Suprapubic skin (tissue), 4 donors: ENCODE measurements at regions not wholly inside any gene's neighbourhood (a gene's known extent, or its start where the extent isn't known, plus 50 kb on each side); places are given as distances from the start of the nearest gene placed in this dataset.

Source experiments
- DNase-seq, 2 donors: peaks; one replicate each; pipeline ENCODE4 v3.0.0-alpha.2; 2019; ENCODE audit warnings: low spot score in 2 of 2
- H3K27ac ChIP-seq: fragments of 200-600 bp; sonication (generic); one replicate; pipeline ENCODE4 v1.5.1; 2019
- H3K27me3 ChIP-seq: fragments of 200-600 bp; sonication (generic); one replicate; pipeline ENCODE4 v1.5.1; 2019
- H3K36me3 ChIP-seq: fragments of 200-600 bp; sonication (generic); one replicate; pipeline ENCODE4 v1.5.1; 2019
- H3K4me1 ChIP-seq: fragments of 200-600 bp; sonication (generic); one replicate; pipeline ENCODE4 v1.5.1; 2019
- H3K4me3 ChIP-seq: fragments of 200-600 bp; sonication (generic); one replicate; pipeline ENCODE4 v1.5.1; 2019; ENCODE audit warnings: mild to moderate bottlenecking
- H3K9me3 ChIP-seq: fragments of 200-600 bp; sonication (generic); one replicate; pipeline ENCODE4 v1.5.1; 2019
- EP300 ChIP-seq: sonication (generic); formaldehyde crosslinking; IDR thresholded peaks from one replicate; pipeline ENCODE4 v1.6.1; 2017; ENCODE audit warnings: antibody characterized with exemption
- POLR2A ChIP-seq, 2 donors: fragments of 450-650 bp; IDR thresholded peaks; one replicate each; pipeline ENCODE4 v1.6.1; 2017; ENCODE audit warnings: antibody characterized with exemption in 2 of 2, mild to moderate bottlenecking in 2 of 2, moderate library complexity in 2 of 2
- POLR2AphosphoS5 ChIP-seq, 3 donors: sonication (generic); formaldehyde crosslinking; IDR thresholded peaks; one replicate each; pipeline ENCODE4 v1.6.1; 2017; ENCODE audit warnings: antibody characterized with exemption in 3 of 3
- WGBS: methylation state at CpG from one replicate; pipeline ENCODE4 v1.1.5; 2018; 5-methylcytosine and 5-hydroxymethylcytosine counted together
- TF ChIP-seq, protein P1 (sequence below), 2 donors: fragments of 200-600 bp in 1 of 2; fragments of 450-650 bp in 1 of 2; sonication (generic) in 1 of 2; IDR thresholded peaks; one replicate each; pipeline ENCODE4 v1.5.1; 2016 to 2019; ENCODE audit warnings: antibody characterized with exemption in 2 of 2, mild to moderate bottlenecking in 1 of 2, moderate library complexity in 1 of 2

DNA sequence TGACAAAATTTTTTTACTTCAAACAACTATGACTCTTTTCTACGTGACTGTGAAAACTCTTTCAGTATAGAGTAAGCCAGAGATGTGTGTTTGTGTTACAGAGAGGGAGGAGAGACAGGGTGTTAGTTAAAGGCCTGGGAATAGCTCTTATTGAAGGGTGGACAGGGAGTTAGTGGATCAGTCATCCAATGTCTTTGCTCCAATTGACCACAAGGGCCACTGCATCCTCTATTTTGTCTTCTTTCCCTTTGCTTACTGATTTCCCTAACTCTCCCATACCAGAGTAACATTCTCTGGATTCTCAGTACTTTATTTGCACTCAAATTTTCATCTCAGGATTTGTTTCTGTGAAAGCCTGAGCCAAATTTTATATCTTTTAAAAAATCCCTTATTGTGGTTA is 920.3 kb downstream of the CDH18 start:
- no peaks in the 10 kb centered on the region for H3K36me3 ChIP-seq
- H3K27ac ChIP-seq, result no peak overlapping the region
- TF ChIP-seq EP300, result no peak
- TF ChIP-seq POLR2AphosphoS5 (IDR thresholded peaks at IDR 0.05), result no peak
- TF ChIP-seq, protein P1, sequence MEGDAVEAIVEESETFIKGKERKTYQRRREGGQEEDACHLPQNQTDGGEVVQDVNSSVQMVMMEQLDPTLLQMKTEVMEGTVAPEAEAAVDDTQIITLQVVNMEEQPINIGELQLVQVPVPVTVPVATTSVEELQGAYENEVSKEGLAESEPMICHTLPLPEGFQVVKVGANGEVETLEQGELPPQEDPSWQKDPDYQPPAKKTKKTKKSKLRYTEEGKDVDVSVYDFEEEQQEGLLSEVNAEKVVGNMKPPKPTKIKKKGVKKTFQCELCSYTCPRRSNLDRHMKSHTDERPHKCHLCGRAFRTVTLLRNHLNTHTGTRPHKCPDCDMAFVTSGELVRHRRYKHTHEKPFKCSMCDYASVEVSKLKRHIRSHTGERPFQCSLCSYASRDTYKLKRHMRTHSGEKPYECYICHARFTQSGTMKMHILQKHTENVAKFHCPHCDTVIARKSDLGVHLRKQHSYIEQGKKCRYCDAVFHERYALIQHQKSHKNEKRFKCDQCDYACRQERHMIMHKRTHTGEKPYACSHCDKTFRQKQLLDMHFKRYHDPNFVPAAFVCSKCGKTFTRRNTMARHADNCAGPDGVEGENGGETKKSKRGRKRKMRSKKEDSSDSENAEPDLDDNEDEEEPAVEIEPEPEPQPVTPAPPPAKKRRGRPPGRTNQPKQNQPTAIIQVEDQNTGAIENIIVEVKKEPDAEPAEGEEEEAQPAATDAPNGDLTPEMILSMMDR (IDR thresholded peaks at IDR 0.05), result no peak
- TF ChIP-seq POLR2A (IDR thresholded peaks at IDR 0.05), result no peak
- H3K4me1 ChIP-seq, result no peaks in the 10 kb centered on the region
- WGBS, result 82% methylated on average over 1 of the region's 1 CpG
- H3K27me3 ChIP-seq, result no peaks in the 10 kb centered on the region
- no peaks in the 10 kb centered on the region for H3K9me3 ChIP-seq
- no peak overlapping the region for H3K4me3 ChIP-seq
- DNase-seq, result no peak

DNA sequence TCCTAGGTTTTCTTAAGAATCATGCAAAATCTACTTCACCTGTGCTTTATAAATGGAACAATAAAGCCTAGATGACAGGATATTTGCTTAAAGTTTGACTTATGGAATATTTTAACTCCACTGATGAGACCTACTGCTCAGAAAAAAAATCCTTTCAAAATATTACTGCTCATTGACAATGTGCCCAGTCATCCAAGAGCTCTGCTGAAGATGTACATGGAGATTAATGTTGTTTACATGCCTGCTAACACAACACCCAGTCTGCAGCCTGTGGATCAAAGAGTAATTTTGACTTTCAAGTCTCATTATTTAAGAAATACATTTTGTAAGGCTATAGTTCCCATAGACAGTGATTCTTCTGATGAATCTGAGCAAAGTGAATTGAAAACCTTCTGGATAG is 889.6 kb downstream of the CDH18 start:
- Histone ChIP-seq H3K27ac (no peak overlapping the region), H3K36me3 (no peaks in the 10 kb centered on the region), H3K9me3 (no peaks in the 10 kb centered on the region), H3K27me3 (no peaks in the 10 kb centered on the region), H3K4me1 (no peaks in the 10 kb centered on the region), H3K4me3 (no peak overlapping the region)
- TF ChIP-seq POLR2AphosphoS5 (IDR thresholded peaks at IDR 0.05), result no peak
- TF ChIP-seq EP300, result no peak
- no peak for TF ChIP-seq POLR2A (IDR thresholded peaks at IDR 0.05)
- TF ChIP-seq, protein P1 (IDR thresholded peaks at IDR 0.05), result no peak
- no peak for DNase-seq

DNA sequence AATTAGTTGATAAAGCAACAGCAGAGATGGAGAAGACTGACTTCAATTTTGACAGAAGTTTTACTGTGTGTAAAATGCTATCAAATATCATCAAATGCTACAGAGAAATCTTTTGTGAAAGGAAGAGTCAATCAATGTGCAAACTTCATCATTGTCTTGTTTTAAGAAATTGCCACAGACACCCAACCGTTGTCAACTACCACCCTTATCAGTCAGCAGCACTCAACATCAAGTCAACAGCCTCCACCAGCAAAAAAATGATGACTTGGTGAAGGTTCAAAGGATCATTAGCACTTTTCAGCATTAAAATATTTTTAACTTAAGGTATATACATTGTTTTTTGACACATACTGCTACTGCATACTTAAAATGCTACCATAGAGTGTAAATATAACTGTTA is 888.8 kb downstream of the CDH18 start:
- Histone ChIP-seq H3K4me3 (no peak overlapping the region), H3K27ac (no peak overlapping the region), H3K9me3 (no peaks in the 10 kb centered on the region), H3K27me3 (no peaks in the 10 kb centered on the region), H3K4me1 (no peaks in the 10 kb centered on the region), H3K36me3 (no peaks in the 10 kb centered on the region)
- 83% methylated on average over 1 of the region's 1 CpG for WGBS
- TF ChIP-seq POLR2A (IDR thresholded peaks at IDR 0.05) (no peak), POLR2AphosphoS5 (IDR thresholded peaks at IDR 0.05) (no peak)
- TF ChIP-seq, protein P1 (IDR thresholded peaks at IDR 0.05), result no peak
- DNase-seq, result no peak

DNA sequence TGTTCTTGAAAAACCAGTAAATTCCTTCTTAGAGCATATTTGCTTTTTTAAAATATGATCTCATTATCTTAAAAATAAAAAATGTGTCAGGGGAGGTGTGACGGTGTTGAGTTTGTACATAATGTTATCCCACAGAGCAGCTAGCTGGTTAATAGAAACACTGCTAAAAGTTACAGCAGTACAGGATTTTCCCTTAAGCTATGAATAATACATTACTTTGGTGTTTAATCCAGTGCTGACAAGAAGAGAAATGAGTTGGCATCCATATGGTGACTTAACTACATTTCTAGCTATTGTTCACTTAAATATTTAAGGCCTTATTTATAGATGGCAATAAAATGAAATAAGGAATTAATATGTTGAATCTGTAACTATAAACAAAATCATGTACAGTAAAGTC is 883.1 kb downstream of the CDH18 start:
- no peak overlapping the region for H3K4me3 ChIP-seq
- WGBS, result 32% methylated on average over 1 of the region's 1 CpG
- no peak for DNase-seq
- no peaks in the 10 kb centered on the region for H3K36me3 ChIP-seq
- H3K9me3 ChIP-seq, result no peaks in the 10 kb centered on the region
- H3K27ac ChIP-seq, result no peak overlapping the region
- H3K4me1 ChIP-seq, result no peaks in the 10 kb centered on the region
- TF ChIP-seq POLR2A (IDR thresholded peaks at IDR 0.05), result no peak
- TF ChIP-seq, protein P1 (IDR thresholded peaks at IDR 0.05), result no peak
- TF ChIP-seq POLR2AphosphoS5 (IDR thresholded peaks at IDR 0.05), result no peak
- TF ChIP-seq EP300, result no peak
- no peaks in the 10 kb centered on the region for H3K27me3 ChIP-seq

DNA sequence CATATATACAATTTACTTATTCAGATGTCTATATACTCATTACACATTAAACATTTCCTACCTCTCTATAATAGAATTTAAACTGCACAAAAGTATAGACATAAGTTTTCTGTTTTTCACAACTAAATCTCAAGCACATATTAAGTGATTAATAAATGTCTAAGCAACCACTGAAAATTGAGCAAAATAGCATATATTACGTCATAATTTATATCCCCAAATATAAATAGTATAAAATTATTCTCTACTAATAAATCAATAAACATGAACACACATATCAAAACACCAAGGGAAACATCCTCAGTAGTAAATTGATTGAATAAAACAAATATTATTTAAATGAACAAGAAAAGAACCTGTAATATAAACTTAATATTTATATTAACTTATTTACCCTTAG is 865.1 kb downstream of the CDH18 start:
- H3K27ac ChIP-seq, result no peak overlapping the region
- no peaks in the 10 kb centered on the region for H3K27me3 ChIP-seq
- TF ChIP-seq, protein P1 (IDR thresholded peaks at IDR 0.05), result no peak
- no peaks in the 10 kb centered on the region for H3K9me3 ChIP-seq
- WGBS, result 88% methylated on average over 1 of the region's 1 CpG
- H3K4me1 ChIP-seq, result no peaks in the 10 kb centered on the region
- DNase-seq, result no peak
- no peaks in the 10 kb centered on the region for H3K36me3 ChIP-seq
- H3K4me3 ChIP-seq, result no peak overlapping the region
